ENCODE measurements at regions not wholly inside any gene's neighbourhood (a gene's known extent, or its start where the extent isn't known, plus 50 kb on each side); places are given as distances from the start of the nearest gene placed in this dataset.

GRCh38 chr1:234922987-234923386, 205.7 kb downstream of the TOMM20 start:
- ATAC-seq (ENCODE audit: low read depth), result no peak
- H3K27me3 Mint-ChIP-seq, result no peaks in the 10 kb centered on the region
- H3K9ac ChIP-seq (ENCODE audit: low read length), result no peak overlapping the region
- H3K4me3 ChIP-seq (ENCODE audit: control extremely low read depth in 1 of 5, extremely low read depth in 1 of 5, insufficient read depth in 1 of 5, low read depth in 2 of 5, low read length in 4 of 5), result no peak overlapping the region
- no peaks in the 10 kb centered on the region for H3K27me3 ChIP-seq (replicated peaks in 1 of 4; ENCODE audit: control extremely low read depth in 1 of 4, control insufficient read depth in 3 of 4, insufficient read depth in 4 of 4, low read length in 3 of 4)
- no peak for TF ChIP-seq CTCF (IDR thresholded peaks at IDR 0.05)
- no peak for TF ChIP-seq EZH2 (IDR thresholded peaks at IDR 0.05; ENCODE audit: borderline replicate concordance, insufficient read depth, low read depth, low read length, poor library complexity, severe bottlenecking)
- H3K4me1 ChIP-seq (ENCODE audit: control insufficient read depth in 2 of 2, insufficient read depth in 2 of 2, low read length in 2 of 2), result peaks cover 28 to 32% of the 10 kb centered on the region in 2 donors
- DNase-seq, result no peak
- POLR2A ChIA-PET, result interaction anchor here (0.6 kb wide), 1 partner anchor 151 kb away, joined by 3 read pairs; no protein-coding TSS in a partner anchor
- H3K9me3 ChIP-seq (ENCODE audit: control extremely low read depth in 1 of 3, control insufficient read depth in 2 of 3, insufficient read depth in 1 of 3, low read length in 2 of 3), result peaks cover 0 to 10% (median 3%) of the 10 kb centered on the region in 3 donors
- intact Hi-C loops (cut with micrococcal nuclease), result no loop called here
- no peaks in the 10 kb centered on the region for H3K9me3 Mint-ChIP-seq (ENCODE audit: insufficient read depth)
- no peak overlapping the region for H3K4me2 ChIP-seq (replicated peaks; ENCODE audit: low read depth, low read length, poor library complexity, severe bottlenecking)
- H3K4me3 Mint-ChIP-seq, result no peak overlapping the region
- H3K79me2 ChIP-seq (ENCODE audit: control insufficient read depth, insufficient read depth, low read length), result no peaks in the 10 kb centered on the region
- peaks cover 25% of the 10 kb centered on the region for H3K4me1 Mint-ChIP-seq
- WGBS (ENCODE audit: insufficient coverage), result 100% methylated on average over 6 of the region's 6 CpGs
- no peak overlapping the region for H3K27ac ChIP-seq (ENCODE audit: low read length in 2 of 2)
- no peaks in the 10 kb centered on the region for H3K36me3 ChIP-seq (replicated peaks in 1 of 2; ENCODE audit: control extremely low read depth in 1 of 2, control insufficient read depth in 1 of 2, extremely low read depth in 1 of 2, insufficient read depth in 2 of 2, low read length in 1 of 2)
- CTCF ChIA-PET, result no interaction called here
- H2AFZ ChIP-seq (ENCODE audit: insufficient read depth, low read depth, low read length, poor library complexity, severe bottlenecking), result no peak overlapping the region
- no peak overlapping the region for H3K27ac Mint-ChIP-seq
- H4K20me1 ChIP-seq (ENCODE audit: control insufficient read depth, insufficient read depth, low read length, poor library complexity, severe bottlenecking), result no peaks in the 10 kb centered on the region

- no peak for DNase-seq
- 98% methylated on average over 13 of the region's 14 CpGs for WGBS (ENCODE audit: insufficient coverage)
- POLR2A ChIA-PET, result no interaction called here
These were observed 207.2 kb downstream of the TOMM20 start for GRCh38 chr1:234921266-234922062.

More at GRCh38 chr1:234921266-234922062, 207.2 kb downstream of the TOMM20 start:
- Histone ChIP-seq H3K36me3 (replicated peaks in 1 of 2; ENCODE audit: control extremely low read depth in 1 of 2, control insufficient read depth in 1 of 2, extremely low read depth in 1 of 2, insufficient read depth in 2 of 2, low read length in 1 of 2) (no peaks in the 10 kb centered on the region), H3K27ac (ENCODE audit: low read length in 2 of 2) (no peak overlapping the region), H3K79me2 (ENCODE audit: control insufficient read depth, insufficient read depth, low read length) (no peaks in the 10 kb centered on the region), H3K9ac (ENCODE audit: low read length) (no peak overlapping the region), H3K27me3 (replicated peaks in 1 of 4; ENCODE audit: control extremely low read depth in 1 of 4, control insufficient read depth in 3 of 4, insufficient read depth in 4 of 4, low read length in 3 of 4) (no peaks in the 10 kb centered on the region), H3K4me1 (ENCODE audit: control insufficient read depth in 2 of 2, insufficient read depth in 2 of 2, low read length in 2 of 2) (peaks cover 14 to 16% of the 10 kb centered on the region in 2 donors), H4K20me1 (ENCODE audit: control insufficient read depth, insufficient read depth, low read length, poor library complexity, severe bottlenecking) (no peaks in the 10 kb centered on the region), H3K4me3 (ENCODE audit: control extremely low read depth in 1 of 5, extremely low read depth in 1 of 5, insufficient read depth in 1 of 5, low read depth in 2 of 5, low read length in 4 of 5) (no peak overlapping the region), H3K4me2 (replicated peaks; ENCODE audit: low read depth, low read length, poor library complexity, severe bottlenecking) (no peak overlapping the region), H3K9me3 (ENCODE audit: control extremely low read depth in 1 of 3, control insufficient read depth in 2 of 3, insufficient read depth in 1 of 3, low read length in 2 of 3) (peaks cover 0 to 10% (median 3%) of the 10 kb centered on the region in 3 donors), H2AFZ (ENCODE audit: insufficient read depth, low read depth, low read length, poor library complexity, severe bottlenecking) (no peak overlapping the region)
- Mint-ChIP-seq H3K27me3 (no peaks in the 10 kb centered on the region), H3K4me1 (peaks cover 10% of the 10 kb centered on the region), H3K27ac (no peak overlapping the region), H3K4me3 (no peak overlapping the region), H3K9me3 (ENCODE audit: insufficient read depth) (no peaks in the 10 kb centered on the region)
- no peak for TF ChIP-seq EZH2 (IDR thresholded peaks at IDR 0.05; ENCODE audit: borderline replicate concordance, insufficient read depth, low read depth, low read length, poor library complexity, severe bottlenecking)
- no peak for TF ChIP-seq CTCF (IDR thresholded peaks at IDR 0.05)
- CTCF ChIA-PET, result no interaction called here
- intact Hi-C loops (cut with micrococcal nuclease), result no loop called here
- no peak for ATAC-seq (ENCODE audit: low read depth)
